K562 (cell line): ENCODE measurements at regions not wholly inside any gene's neighbourhood (a gene's known extent, or its start where the extent isn't known, plus 50 kb on each side); places are given as distances from the start of the nearest gene placed in this dataset.

Experiments used
- MYC ChIP-seq, 2 experiments: fragments of 250-450 bp in 1 of 2; sonication (Bioruptor Pico) in 1 of 2; IDR thresholded peaks; 2 replicates each; pipeline versions ENCODE4 v1.5.1 to v1.6.1; 2012 to 2021; ENCODE audit warnings: low read depth in 2 of 2, borderline replicate concordance in 1 of 2, improper control_type of control experiment in 1 of 2, low read length in 1 of 2, mild to moderate bottlenecking in 1 of 2, moderate library complexity in 1 of 2
- TAF7 ChIP-seq: fragments of 450-650 bp; IDR thresholded peaks from 2 replicates; pipeline ENCODE4 v1.6.1; 2016; ENCODE audit warnings: missing genetic modification characterization, missing compliant biosample characterization
- TF ChIP-seq, protein P1 (sequence below), 3 experiments: IDR thresholded peaks in 2 of 3; conservative IDR thresholded peaks in 1 of 3; 2 replicates each; pipeline ENCODE4 v1.5.1; 2011 to 2012; ENCODE audit warnings: low read length in 3 of 3, mild to moderate bottlenecking in 3 of 3, control low read depth in 2 of 3, improper control_type of control experiment in 1 of 3, inconsistent platforms in 1 of 3, low read depth in 1 of 3, mixed read lengths in 1 of 3, moderate library complexity in 1 of 3; ENCODE audit not compliant: insufficient read depth in 2 of 3

DNA sequence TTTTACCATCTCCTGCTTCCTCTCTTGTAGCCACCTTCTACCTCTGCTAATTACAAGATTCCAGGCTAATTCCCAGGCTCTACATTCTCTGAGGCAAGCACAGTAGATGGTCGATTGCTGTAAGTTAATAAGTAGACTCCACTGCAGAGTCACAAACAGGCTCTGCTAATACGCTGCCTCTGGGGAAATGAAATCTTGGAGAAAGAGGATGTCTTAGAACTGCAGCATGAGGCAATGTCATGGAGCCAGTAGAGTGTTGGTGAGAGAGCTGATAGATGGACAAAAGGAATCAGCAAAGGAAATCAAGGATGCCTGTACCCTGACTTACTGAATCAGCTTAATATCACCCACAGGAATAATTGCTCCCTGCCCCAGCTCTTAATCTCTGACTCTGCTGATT lies 1260.3 kb downstream of the XPNPEP1 start:
- TF ChIP-seq MYC (IDR thresholded peaks at IDR 0.05; ENCODE audit: low read depth, low read length) (no peak), MYC (CRISPR knock-in tag; IDR thresholded peaks at IDR 0.05; ENCODE audit: borderline replicate concordance, low read depth) (no peak), TAF7 (tag) (no peak)
- TF ChIP-seq, protein P1, sequence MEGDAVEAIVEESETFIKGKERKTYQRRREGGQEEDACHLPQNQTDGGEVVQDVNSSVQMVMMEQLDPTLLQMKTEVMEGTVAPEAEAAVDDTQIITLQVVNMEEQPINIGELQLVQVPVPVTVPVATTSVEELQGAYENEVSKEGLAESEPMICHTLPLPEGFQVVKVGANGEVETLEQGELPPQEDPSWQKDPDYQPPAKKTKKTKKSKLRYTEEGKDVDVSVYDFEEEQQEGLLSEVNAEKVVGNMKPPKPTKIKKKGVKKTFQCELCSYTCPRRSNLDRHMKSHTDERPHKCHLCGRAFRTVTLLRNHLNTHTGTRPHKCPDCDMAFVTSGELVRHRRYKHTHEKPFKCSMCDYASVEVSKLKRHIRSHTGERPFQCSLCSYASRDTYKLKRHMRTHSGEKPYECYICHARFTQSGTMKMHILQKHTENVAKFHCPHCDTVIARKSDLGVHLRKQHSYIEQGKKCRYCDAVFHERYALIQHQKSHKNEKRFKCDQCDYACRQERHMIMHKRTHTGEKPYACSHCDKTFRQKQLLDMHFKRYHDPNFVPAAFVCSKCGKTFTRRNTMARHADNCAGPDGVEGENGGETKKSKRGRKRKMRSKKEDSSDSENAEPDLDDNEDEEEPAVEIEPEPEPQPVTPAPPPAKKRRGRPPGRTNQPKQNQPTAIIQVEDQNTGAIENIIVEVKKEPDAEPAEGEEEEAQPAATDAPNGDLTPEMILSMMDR (IDR thresholded peaks at IDR 0.05 in 2 of 3, conservative IDR thresholded peaks at IDR 0.05 in 1 of 3; ENCODE audit: insufficient read depth in 2 of 3, low read depth in 1 of 3, low read length in 3 of 3), result no peak
